HUES48 (cell line): ENCODE measurements at regions not wholly inside any gene's neighbourhood (a gene's known extent, or its start where the extent isn't known, plus 50 kb on each side); places are given as distances from the start of the nearest gene placed in this dataset.

ENCODE experiments used
- H3K27ac ChIP-seq: one replicate; pipeline ENCODE4 v1.7.0; 2013; ENCODE audit warnings: low read depth, low read length, inconsistent platforms
- H3K27me3 ChIP-seq: 2 replicates; pipeline ENCODE4 v1.6.1; 2013; ENCODE audit warnings: mild to moderate bottlenecking, low read length; ENCODE audit not compliant: control insufficient read depth, insufficient read depth
- H3K36me3 ChIP-seq: 2 replicates; pipeline ENCODE4 v1.6.1; 2013; ENCODE audit warnings: low read length; ENCODE audit not compliant: control insufficient read depth, insufficient read depth
- H3K4me1 ChIP-seq: 2 replicates; pipeline ENCODE4 v1.6.1; 2013; ENCODE audit warnings: mild to moderate bottlenecking, low read length; ENCODE audit not compliant: control insufficient read depth, insufficient read depth
- H3K4me3 ChIP-seq: 2 replicates; pipeline ENCODE4 v1.5.1; 2013; ENCODE audit warnings: mild to moderate bottlenecking, low read depth, low read length
- H3K9ac ChIP-seq: 2 replicates; pipeline ENCODE4 v1.6.1; 2013; ENCODE audit warnings: mild to moderate bottlenecking, low read depth, low read length, moderate library complexity
- H3K9me3 ChIP-seq: 2 replicates; pipeline ENCODE4 v1.6.1; 2013; ENCODE audit warnings: low read length; ENCODE audit not compliant: control insufficient read depth, insufficient read depth

- H3K36me3 ChIP-seq: no peaks in the 10 kb centered on the region
- H3K4me3 ChIP-seq: no peak overlapping the region
- H3K27me3 ChIP-seq: no peaks in the 10 kb centered on the region
- H3K9ac ChIP-seq: no peak overlapping the region
- no peak overlapping the region for H3K27ac ChIP-seq
- H3K9me3 ChIP-seq: no peaks in the 10 kb centered on the region
- peaks cover 4% of the 10 kb centered on the region; the same call in 1 of the 2 replicates for H3K4me1 ChIP-seq
These were observed 796.2 kb downstream of the NR2F2 start for GRCh38 chr15:97126553-97127233.

GRCh38 chr15:97129674-97130073 lies 799.2 kb downstream of the NR2F2 start:
- H3K4me3 ChIP-seq: no peak overlapping the region
- no peak overlapping the region for H3K27ac ChIP-seq
- H3K27me3 ChIP-seq: no peaks in the 10 kb centered on the region
- no peaks in the 10 kb centered on the region for H3K36me3 ChIP-seq
- no peaks in the 10 kb centered on the region for H3K9me3 ChIP-seq
- no peak overlapping the region for H3K9ac ChIP-seq
- peaks cover 4% of the 10 kb centered on the region; the same call in 1 of the 2 replicates for H3K4me1 ChIP-seq

GRCh38 chr15:97140216-97140615 lies 809.7 kb downstream of the NR2F2 start:
- Histone ChIP-seq H3K4me3 (no peak overlapping the region), H3K36me3 (no peaks in the 10 kb centered on the region), H3K27me3 (no peaks in the 10 kb centered on the region), H3K9ac (no peak overlapping the region), H3K9me3 (no peaks in the 10 kb centered on the region), H3K4me1 (no peaks in the 10 kb centered on the region), H3K27ac (no peak overlapping the region)

GRCh38 chr15:97141360-97141759 lies 810.9 kb downstream of the NR2F2 start:
- no peaks in the 10 kb centered on the region for H3K9me3 ChIP-seq
- H3K27me3 ChIP-seq: no peaks in the 10 kb centered on the region
- H3K27ac ChIP-seq: no peak overlapping the region
- H3K36me3 ChIP-seq: no peaks in the 10 kb centered on the region
- no peak overlapping the region for H3K9ac ChIP-seq
- H3K4me1 ChIP-seq: no peaks in the 10 kb centered on the region
- H3K4me3 ChIP-seq: no peak overlapping the region

GRCh38 chr15:97141871-97142270 lies 811.4 kb downstream of the NR2F2 start:
- no peaks in the 10 kb centered on the region for H3K36me3 ChIP-seq
- H3K27me3 ChIP-seq: no peaks in the 10 kb centered on the region
- H3K27ac ChIP-seq: no peak overlapping the region
- no peaks in the 10 kb centered on the region for H3K4me1 ChIP-seq
- H3K9me3 ChIP-seq: no peaks in the 10 kb centered on the region
- H3K9ac ChIP-seq: no peak overlapping the region
- H3K4me3 ChIP-seq: no peak overlapping the region

- H3K9ac ChIP-seq: no peak overlapping the region
- no peaks in the 10 kb centered on the region for H3K9me3 ChIP-seq
- H3K4me1 ChIP-seq: no peaks in the 10 kb centered on the region
These were observed 813.3 kb downstream of the NR2F2 start for GRCh38 chr15:97143592-97144376.

GRCh38 chr15:97144377-97144711 lies 813.8 kb downstream of the NR2F2 start:
- no peak overlapping the region for H3K4me3 ChIP-seq
- no peaks in the 10 kb centered on the region for H3K9me3 ChIP-seq
- no peak overlapping the region for H3K9ac ChIP-seq
- no peaks in the 10 kb centered on the region for H3K36me3 ChIP-seq
- H3K27me3 ChIP-seq: no peaks in the 10 kb centered on the region
- H3K27ac ChIP-seq: no peak overlapping the region
- no peaks in the 10 kb centered on the region for H3K4me1 ChIP-seq

More at GRCh38 chr15:97143592-97144376, 813.3 kb downstream of the NR2F2 start:
- Histone ChIP-seq H3K27ac (no peak overlapping the region), H3K36me3 (no peaks in the 10 kb centered on the region), H3K27me3 (no peaks in the 10 kb centered on the region), H3K4me3 (no peak overlapping the region)

GRCh38 chr15:97146929-97147870 lies 813.3 kb upstream of the ARRDC4 start:
- H3K4me1 ChIP-seq: no peaks in the 10 kb centered on the region
- H3K36me3 ChIP-seq: no peaks in the 10 kb centered on the region
- H3K27ac ChIP-seq: no peak overlapping the region
- H3K27me3 ChIP-seq: no peaks in the 10 kb centered on the region
- H3K9me3 ChIP-seq: no peaks in the 10 kb centered on the region
- no peak overlapping the region for H3K9ac ChIP-seq
- no peak overlapping the region for H3K4me3 ChIP-seq

- no peaks in the 10 kb centered on the region for H3K27me3 ChIP-seq
- no peak overlapping the region for H3K9ac ChIP-seq
- H3K4me3 ChIP-seq: no peak overlapping the region
- H3K36me3 ChIP-seq: no peaks in the 10 kb centered on the region
- H3K4me1 ChIP-seq: no peaks in the 10 kb centered on the region
- H3K9me3 ChIP-seq: no peaks in the 10 kb centered on the region
- no peak overlapping the region for H3K27ac ChIP-seq
These were observed 807.0 kb upstream of the ARRDC4 start for GRCh38 chr15:97153356-97153965.

GRCh38 chr15:97156739-97157265 lies 803.7 kb upstream of the ARRDC4 start:
- Histone ChIP-seq H3K9me3 (no peaks in the 10 kb centered on the region), H3K27me3 (no peaks in the 10 kb centered on the region), H3K4me1 (no peaks in the 10 kb centered on the region), H3K4me3 (no peak overlapping the region), H3K9ac (no peak overlapping the region), H3K27ac (no peak overlapping the region), H3K36me3 (no peaks in the 10 kb centered on the region)
